ENCODE measurements at regions not wholly inside any gene's neighbourhood (a gene's known extent, or its start where the extent isn't known, plus 50 kb on each side); places are given as distances from the start of the nearest gene placed in this dataset.

- no peak overlapping the region for H3K27ac ChIP-seq (ENCODE audit: low read depth, low read length)
- no peaks in the 10 kb centered on the region for H3F3A ChIP-seq (ENCODE audit: insufficient read depth)
- no peak overlapping the region for H3K4me3 ChIP-seq (ENCODE audit: insufficient read depth, low read length, poor library complexity, severe bottlenecking)
- no peak overlapping the region for H3K9ac ChIP-seq (ENCODE audit: low read length)
- no peaks in the 10 kb centered on the region for H3K27me3 ChIP-seq (ENCODE audit: low read length)
- TF ChIP-seq EZH2phosphoT487 (conservative IDR thresholded peaks at IDR 0.05; ENCODE audit: low read length), result no peak
- TF ChIP-seq CTCF (IDR thresholded peaks at IDR 0.05; ENCODE audit: insufficient read depth, low read length, poor library complexity, severe bottlenecking), result no peak
- no peaks in the 10 kb centered on the region for H3K79me2 ChIP-seq (ENCODE audit: insufficient read depth, low read length)
- no peaks in the 10 kb centered on the region for H3K9me3 ChIP-seq (ENCODE audit: insufficient read depth, low read length)
- H3K36me3 ChIP-seq (ENCODE audit: low read length), result no peaks in the 10 kb centered on the region
- no peak overlapping the region for H2AFZ ChIP-seq (ENCODE audit: low read depth, low read length, severe bottlenecking)
- H3K4me2 ChIP-seq (ENCODE audit: low read depth, low read length, poor library complexity, severe bottlenecking), result no peak overlapping the region
- H4K20me1 ChIP-seq (ENCODE audit: low read depth, low read length), result no peaks in the 10 kb centered on the region
- 0 out of 2 replicates have a peak, but pooled peaks cover 3% of the 10 kb centered on the region for H3K9me2 ChIP-seq (replicated peaks; ENCODE audit: insufficient read depth, low read length)
Measured at GRCh38 chr18:22510697-22511096, 93.0 kb upstream of the CTAGE1 start.

- Histone ChIP-seq H3K4me3 (ENCODE audit: insufficient read depth, low read length, poor library complexity, severe bottlenecking) (no peak overlapping the region), H3K9ac (ENCODE audit: low read length) (no peak overlapping the region), H3K9me3 (ENCODE audit: insufficient read depth, low read length) (no peaks in the 10 kb centered on the region), H3K79me2 (ENCODE audit: insufficient read depth, low read length) (no peaks in the 10 kb centered on the region), H3K36me3 (ENCODE audit: low read length) (no peaks in the 10 kb centered on the region), H4K20me1 (ENCODE audit: low read depth, low read length) (no peaks in the 10 kb centered on the region), H3F3A (ENCODE audit: insufficient read depth) (no peaks in the 10 kb centered on the region), H2AFZ (ENCODE audit: low read depth, low read length, severe bottlenecking) (no peak overlapping the region), H3K27me3 (ENCODE audit: low read length) (no peaks in the 10 kb centered on the region), H3K9me2 (replicated peaks; ENCODE audit: insufficient read depth, low read length) (0 out of 2 replicates have a peak, but pooled peaks cover 3% of the 10 kb centered on the region), H3K4me2 (ENCODE audit: low read depth, low read length, poor library complexity, severe bottlenecking) (no peak overlapping the region), H3K27ac (ENCODE audit: low read depth, low read length) (no peak overlapping the region)
- TF ChIP-seq EZH2phosphoT487 (conservative IDR thresholded peaks at IDR 0.05; ENCODE audit: low read length) (no peak), CTCF (IDR thresholded peaks at IDR 0.05; ENCODE audit: insufficient read depth, low read length, poor library complexity, severe bottlenecking) (no peak)
Measured at GRCh38 chr18:22513721-22514481, 96.2 kb upstream of the CTAGE1 start.

GRCh38 chr18:22514655-22515054 lies 96.9 kb upstream of the CTAGE1 start:
- TF ChIP-seq EZH2phosphoT487 (conservative IDR thresholded peaks at IDR 0.05; ENCODE audit: low read length) (no peak), CTCF (IDR thresholded peaks at IDR 0.05; ENCODE audit: insufficient read depth, low read length, poor library complexity, severe bottlenecking) (no peak)
- H3K4me3 ChIP-seq (ENCODE audit: insufficient read depth, low read length, poor library complexity, severe bottlenecking), result no peak overlapping the region
- H3K9me3 ChIP-seq (ENCODE audit: insufficient read depth, low read length), result no peaks in the 10 kb centered on the region
- no peaks in the 10 kb centered on the region for H3K27me3 ChIP-seq (ENCODE audit: low read length)
- H4K20me1 ChIP-seq (ENCODE audit: low read depth, low read length), result no peaks in the 10 kb centered on the region
- no peak overlapping the region for H3K4me2 ChIP-seq (ENCODE audit: low read depth, low read length, poor library complexity, severe bottlenecking)
- 0 out of 2 replicates have a peak, but pooled peaks cover 3% of the 10 kb centered on the region for H3K9me2 ChIP-seq (replicated peaks; ENCODE audit: insufficient read depth, low read length)
- H3K79me2 ChIP-seq (ENCODE audit: insufficient read depth, low read length), result no peaks in the 10 kb centered on the region
- no peak overlapping the region for H3K9ac ChIP-seq (ENCODE audit: low read length)
- no peak overlapping the region for H3K27ac ChIP-seq (ENCODE audit: low read depth, low read length)
- H3F3A ChIP-seq (ENCODE audit: insufficient read depth), result no peaks in the 10 kb centered on the region
- no peak overlapping the region for H2AFZ ChIP-seq (ENCODE audit: low read depth, low read length, severe bottlenecking)
- no peaks in the 10 kb centered on the region for H3K36me3 ChIP-seq (ENCODE audit: low read length)
